HG03457 (cell line): ENCODE measurements at regions not wholly inside any gene's neighbourhood (a gene's known extent, or its start where the extent isn't known, plus 50 kb on each side); places are given as distances from the start of the nearest gene placed in this dataset.
"Not testable (repeated sequence)": the region's sequence is repeated elsewhere in the genome, so short reads cannot be mapped to it uniquely, and the experiment has no call there.

Experiments
- ATAC-seq: cut with Tn5 transposase; IDR thresholded peaks from one replicate; pipeline ENCODE4 v1.9.1; 2021; ENCODE audit warnings: moderate number of reproducible peaks; ENCODE audit not compliant: unreplicated experiment

DNA sequence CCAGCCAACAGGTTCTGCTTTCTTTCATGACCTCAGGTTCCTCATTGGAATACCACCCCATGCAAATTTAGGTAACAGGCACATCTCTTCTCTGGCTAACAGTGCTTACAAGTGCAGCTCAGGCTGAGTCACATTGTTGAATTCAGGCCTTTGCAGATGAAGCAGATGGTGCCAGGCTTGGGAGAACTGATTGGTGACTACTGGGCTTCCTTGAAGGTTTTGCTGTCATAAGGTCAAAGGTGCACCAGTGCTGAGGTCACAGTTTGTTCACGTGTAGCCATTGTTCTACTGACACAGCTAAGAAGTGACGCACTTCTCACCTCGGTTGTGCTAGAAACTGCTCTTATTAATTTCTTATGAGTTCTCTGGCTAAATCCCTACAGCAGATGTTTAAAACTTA lies 128.6 kb upstream of the BMPER start:
- no peak for ATAC-seq

DNA sequence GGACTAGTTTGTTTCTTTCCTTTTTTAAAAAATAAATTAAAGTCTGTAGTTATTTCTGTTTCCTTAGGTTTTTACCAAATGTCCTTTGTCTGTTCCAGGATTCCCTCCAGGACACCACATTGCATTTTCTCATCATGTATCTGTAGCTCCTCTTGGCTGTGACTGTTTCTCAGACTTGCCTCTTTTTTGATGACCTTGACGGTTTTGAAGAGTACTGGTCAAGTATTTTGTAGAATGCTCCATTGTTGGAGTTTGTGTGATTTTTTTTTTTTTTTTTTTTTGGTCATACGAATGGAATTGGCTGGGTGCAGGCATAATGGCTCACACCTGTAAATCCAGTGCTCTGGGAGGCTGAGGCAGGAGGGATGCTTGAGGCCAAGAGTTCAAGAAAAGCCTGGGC lies 127.1 kb upstream of the BMPER start:
- ATAC-seq: no peak

DNA sequence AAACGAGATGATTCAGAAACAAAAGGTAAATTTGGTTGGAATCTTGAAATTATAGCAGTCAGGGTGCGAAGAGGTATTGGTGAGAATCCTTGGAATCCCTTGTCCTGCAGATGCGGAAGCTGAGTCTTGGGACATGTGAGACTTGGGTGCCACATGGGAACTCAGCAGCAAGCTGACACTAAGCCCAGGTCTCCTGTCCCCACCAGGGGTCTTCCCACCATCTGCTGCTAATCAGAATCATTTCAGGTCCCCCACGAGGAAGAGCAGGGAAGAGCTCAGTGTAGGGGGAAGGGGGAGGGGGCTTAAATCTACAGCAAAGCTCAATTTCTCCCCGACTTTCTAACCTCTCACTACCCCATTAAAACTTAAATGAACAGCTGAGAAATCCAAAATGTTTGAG lies 126.1 kb upstream of the BMPER start:
- no peak for ATAC-seq

DNA sequence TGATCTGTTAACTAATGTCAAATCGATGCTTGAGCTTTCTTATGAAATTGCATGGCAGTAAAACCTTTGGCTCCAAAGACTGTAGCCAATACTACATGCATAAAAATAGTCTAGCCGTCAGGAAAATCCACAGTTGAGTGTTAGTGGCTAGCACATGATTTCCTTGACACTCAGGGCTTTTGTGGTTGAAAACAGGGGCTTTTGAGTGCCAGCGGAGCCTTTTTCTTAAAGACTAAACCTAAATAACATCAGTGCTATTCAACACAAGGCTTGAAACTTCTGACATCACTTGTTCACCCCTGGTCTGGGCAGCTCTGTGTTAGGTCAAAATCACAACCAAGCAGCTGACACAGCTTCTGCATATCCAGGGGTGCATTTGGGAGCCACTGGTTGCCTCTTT lies 124.2 kb upstream of the BMPER start:
- ATAC-seq: no peak

DNA sequence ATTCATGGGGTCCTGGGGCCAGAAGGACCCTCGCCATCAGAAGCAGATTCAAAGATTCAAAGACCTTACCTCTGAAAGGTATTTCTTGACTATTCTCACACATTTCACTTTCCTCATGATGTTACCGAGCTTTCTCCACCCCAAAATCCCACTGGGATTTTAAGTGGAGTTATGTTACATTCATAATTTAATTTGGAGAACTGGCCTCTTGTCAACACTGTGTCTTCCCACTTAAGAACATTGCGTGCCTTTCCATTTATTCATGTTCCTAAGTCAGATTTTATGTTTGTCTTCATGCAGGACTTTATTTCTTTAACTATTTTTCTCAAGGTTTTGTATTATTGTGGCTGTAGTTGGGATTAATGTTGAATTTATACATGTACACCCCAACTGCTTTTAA lies 123.5 kb upstream of the BMPER start:
- ATAC-seq: no peak

DNA sequence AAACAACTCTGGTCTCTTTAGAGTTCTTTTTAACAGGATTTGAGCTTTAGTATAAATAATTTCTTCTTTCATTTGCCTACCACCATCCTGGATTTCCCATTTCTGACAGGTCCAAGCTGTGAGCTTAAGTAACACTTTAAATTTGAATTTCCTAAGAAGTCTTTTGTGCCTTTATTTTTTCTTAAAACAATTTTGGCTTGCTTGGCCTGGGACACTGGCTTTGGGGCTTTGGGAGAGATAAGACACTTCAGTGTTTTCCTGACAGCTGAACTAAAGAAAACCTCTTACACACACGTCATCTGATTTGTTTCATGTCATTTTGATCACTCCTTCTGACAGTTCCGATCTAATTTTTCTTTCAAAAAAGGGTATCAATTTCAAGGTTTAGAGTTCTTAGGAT lies 121.3 kb upstream of the BMPER start:
- no peak for ATAC-seq

DNA sequence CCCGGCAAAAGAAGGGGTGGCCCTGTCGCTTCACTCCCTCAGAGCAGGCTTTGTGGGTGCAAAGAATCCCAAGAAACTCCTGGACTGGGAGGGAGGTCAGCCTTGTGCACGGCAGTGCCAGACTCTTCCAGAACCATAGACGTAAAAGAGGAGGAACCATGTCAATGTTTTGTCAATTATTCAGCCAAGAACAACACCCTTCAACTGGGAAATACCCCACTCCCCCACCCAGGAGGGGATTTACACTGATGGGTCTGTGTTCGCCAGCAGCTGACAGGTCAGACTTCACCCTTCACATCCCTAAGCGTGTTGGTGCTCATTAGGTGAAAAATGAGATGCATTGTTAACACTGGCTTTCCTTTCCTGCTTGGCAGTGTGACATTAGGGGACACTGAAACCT lies 116.8 kb upstream of the BMPER start:
- ATAC-seq: no peak

DNA sequence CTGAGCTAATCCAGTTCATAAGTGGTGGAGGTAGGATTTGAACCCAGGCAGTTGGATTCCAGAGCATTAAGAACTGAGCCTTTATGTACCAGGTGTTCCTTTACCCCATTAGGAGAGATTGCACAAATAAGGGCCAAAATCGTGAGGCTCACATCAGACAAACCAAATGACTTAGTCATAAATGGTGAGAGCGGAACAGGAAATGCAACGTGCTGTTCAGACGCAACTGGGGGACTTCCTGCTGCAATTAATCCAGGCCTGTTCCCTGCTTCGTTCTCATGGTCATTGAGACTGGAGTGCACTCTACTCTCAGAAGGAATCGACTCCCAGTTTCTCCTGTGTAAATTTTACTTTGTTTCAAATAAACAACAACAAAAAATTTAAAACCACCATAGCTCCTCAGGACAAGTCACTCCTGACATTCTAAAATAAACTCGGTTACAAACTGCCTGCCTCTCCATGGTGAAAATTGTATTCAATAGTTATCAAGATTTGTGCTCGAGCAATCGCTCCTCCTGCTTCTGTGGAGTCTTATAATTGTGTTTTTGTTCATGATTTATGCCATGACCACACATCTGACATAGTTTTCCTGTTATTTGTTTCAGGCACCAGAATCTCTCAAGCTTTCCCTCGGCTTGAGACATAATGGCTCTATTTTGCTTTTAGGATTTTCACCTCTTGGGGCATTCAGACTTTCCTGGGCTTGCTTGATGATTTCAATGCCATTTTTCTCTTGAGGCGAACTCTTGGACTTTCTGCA lies 115.3 kb upstream of the BMPER start:
- ATAC-seq: no peak

DNA sequence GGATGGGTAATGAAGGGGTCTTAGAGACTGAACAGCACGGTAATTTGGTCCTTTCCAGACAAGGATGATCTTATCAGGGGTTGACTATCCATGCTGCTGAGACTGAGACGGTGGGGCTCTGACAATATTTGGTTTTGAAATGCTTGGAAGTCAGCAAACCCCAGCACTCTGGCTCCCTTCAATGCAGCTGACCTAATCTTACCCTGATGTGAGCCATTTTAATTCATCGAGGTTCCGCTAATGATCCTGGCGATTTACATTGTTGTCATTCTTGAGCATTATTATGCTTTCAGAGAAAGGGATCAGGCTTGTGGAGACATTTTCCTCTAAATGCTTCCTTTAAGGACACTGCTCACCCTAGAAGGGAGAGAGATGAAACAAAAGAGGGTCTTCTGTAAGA lies 114.6 kb upstream of the BMPER start:
- ATAC-seq: no peak

DNA sequence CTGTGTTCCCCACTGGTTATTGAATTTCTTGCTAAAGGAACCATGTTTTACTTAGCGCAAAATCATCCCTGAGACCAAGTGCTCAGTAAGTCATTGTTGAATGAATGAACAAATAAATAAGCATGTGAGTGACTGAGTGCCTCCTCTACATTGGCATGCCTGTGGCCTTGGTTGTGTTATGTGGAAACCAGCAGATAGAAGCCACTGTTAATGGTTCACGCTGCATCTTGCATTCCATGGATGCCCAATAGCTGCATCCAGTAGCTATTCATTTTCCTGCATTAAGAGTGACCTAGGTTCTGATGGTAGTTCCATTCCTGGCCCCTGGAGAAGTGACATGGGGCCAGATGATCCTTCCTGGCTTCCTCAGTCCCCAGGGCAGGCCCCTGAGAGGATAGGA lies 113.3 kb upstream of the BMPER start:
- ATAC-seq: no peak

DNA sequence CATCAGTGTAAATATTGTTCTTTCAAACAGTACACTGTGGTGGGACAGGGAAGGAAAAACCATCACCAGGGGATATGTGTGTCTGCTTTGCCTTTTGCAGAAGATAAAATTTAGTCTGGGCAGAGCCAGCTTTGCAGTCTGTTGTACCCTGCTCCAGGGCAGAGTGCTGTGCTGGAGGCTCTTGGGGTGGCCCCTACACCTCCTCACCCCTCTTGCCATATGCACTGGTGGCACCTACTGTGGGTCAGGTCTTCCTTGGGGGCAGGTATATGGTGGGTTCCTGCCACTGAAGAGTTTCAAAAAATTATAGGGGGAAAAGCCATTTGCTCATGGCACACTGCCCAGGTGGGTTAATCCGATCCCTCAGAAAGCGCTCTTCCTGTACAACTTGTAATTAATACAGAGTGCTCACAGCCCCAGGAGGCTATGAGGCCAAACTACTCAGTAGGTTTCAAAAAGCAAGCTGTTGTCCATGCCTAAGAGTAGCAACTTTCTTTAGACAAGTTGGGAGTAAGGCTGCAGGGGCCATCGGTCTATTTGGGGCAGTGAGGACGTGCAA lies 112.7 kb upstream of the BMPER start:
- no peak for ATAC-seq

DNA sequence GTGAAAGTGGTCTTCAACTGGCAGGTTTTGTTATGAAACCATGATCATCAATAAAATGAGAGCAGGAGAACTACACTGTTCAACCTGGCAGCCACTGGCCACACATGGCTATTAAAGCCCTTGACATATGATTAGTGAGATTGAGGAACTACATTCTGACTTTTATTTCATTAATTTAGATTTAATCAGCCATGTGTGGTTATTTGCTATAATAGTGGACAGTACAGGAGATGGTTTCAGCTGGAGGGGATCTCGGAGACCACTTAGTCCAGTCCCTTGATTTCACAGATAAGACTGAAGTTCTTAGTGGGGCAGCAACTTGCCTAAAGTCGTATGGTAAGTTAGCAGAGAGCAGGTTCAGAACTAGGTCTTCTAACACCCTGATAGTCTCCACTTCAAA lies 111.7 kb upstream of the BMPER start:
- ATAC-seq: no peak

DNA sequence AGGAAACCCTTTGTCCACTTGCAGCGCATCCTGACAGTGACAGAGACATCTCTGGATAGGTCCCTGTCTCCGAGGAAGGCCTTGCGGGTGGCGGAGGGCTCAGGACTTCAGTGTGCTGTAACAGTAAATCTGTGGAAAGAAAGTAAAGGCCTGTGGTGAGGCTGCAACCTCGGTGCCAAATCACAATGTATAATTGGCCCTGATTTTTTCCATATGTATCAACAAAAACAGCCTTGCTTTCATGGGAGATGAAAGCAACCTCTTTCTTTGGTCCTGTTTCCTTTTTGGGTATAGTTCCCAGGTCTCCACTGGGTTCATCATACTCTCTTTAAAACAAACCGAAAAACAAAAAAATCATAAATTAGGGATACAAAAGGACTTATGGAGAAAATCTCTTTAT lies 110.9 kb upstream of the BMPER start:
- ATAC-seq: no peak

DNA sequence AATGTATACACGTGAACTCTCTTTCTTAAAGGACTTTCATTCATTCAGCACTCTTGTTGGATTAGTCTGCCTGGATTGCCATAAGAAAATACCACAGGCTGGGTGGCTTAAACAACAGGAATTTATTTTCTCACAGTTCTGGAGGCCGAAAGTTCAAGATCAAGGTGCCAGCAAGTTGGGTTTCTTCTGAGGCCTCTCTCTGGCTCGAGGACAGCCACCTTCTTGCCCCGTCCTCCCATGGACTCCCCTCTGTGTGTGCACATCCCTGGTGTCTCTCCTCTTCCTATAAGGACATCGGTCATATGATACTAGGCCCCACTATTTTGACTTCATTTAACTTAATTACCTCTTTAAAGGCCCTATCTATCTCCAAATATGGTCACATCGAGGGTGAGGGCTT lies 110.4 kb upstream of the BMPER start:
- ATAC-seq: no peak

DNA sequence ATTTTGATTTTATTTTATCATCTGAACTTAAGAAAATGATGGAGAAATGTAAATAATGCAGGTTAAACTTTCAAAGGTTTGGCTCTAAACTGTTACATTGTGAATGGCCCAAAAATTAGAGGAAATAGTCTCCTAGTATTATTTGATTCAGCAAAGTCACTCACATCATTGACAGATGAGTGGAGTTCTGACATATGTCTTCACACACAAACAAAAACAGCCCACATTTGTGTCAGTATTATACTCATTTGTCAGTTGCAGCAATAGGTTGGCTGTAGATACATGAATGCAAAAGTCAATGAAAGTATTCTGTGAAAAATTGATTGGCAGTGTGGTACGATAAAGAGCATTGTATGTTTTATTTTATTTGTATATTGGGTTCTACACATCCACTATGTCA lies 108.8 kb upstream of the BMPER start:
- ATAC-seq: no peak

DNA sequence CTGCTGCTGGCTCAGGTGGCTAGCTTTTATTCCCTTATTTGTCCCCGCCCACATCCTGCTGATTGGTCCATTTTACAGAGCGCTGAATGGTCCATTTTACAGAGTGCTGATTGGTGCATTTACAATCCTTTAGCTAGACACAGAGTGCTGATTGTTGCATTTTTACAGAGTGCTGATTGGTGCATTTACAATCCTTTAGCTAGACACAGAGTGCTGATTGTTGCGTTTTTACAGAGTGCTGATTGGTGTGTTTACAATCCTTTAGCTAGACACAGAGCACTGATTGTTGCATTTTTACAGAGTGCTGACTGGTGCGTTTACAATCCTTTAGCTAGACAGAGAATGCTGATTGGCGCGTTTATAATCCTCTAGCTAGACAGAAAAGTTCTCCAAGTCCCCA lies 107.8 kb upstream of the BMPER start:
- not testable (repeated sequence) for ATAC-seq

DNA sequence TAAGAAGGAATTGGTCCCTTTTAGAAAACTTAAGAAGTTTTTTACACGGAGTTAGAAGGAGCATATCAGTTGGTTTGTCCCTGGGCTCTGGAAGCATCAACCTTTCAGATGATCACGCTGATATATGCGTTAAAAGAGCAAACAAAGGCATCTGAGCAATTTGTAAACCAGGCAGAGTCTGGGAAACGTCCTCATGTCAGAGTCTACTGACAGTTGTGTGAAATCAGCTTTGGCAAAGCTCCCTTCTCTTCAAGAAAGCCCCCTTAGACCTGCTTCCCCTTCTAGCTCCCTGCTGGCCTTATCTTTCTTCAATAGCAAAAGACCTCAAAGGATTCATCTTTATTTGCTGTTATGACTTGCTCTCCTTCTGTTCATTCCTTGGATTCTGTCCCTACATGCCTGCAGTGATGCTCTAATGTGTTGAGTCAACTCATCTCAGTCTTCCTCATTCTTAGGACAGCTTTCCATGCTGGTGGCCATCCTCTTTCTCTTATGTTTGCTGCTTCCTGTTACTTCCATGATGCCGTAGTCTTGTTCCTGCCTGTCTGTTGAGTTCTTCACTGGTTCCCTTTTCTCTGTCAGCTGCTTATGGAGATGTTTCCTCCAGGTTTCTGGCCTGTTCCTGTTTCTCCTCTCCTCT lies 106.5 kb upstream of the BMPER start:
- no peak for ATAC-seq

DNA sequence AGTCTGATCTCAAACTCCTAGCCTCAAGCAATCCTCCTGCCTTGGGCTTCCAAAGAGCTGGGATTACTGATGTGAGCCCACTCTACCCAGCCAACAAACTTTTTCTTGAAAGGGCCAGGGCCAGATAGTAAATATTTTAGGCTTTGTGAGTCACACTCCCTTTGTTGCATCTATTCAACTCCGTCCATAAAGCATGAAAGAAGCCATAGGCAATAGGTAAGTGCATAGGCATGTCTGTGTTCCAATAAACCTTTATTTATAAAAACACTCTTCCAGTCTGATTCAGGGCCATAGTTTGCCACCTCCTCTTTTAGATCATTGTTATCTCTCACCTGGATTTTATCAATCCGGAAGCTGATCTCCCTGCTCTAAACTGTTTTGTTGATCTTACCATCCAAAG lies 105.6 kb upstream of the BMPER start:
- ATAC-seq: no peak

DNA sequence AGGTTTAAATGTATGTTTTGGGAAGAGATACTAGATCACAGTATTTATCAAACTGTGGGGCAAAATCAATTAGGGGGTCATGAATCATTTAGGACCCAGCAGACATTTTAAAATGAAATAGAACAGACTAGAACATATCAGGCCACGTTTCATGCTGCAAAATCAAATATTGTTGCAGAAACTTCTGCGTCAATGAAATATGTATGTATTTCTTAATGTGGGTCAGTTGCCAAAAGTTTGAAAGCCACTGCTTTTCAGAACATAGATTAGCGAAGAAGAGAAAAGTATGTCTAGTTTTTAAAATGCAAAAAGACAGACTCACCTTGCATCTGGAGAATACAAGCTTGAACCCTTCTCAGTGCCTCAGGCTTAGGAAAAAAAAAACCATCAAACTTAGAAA lies 102.7 kb upstream of the BMPER start:
- no peak for ATAC-seq

DNA sequence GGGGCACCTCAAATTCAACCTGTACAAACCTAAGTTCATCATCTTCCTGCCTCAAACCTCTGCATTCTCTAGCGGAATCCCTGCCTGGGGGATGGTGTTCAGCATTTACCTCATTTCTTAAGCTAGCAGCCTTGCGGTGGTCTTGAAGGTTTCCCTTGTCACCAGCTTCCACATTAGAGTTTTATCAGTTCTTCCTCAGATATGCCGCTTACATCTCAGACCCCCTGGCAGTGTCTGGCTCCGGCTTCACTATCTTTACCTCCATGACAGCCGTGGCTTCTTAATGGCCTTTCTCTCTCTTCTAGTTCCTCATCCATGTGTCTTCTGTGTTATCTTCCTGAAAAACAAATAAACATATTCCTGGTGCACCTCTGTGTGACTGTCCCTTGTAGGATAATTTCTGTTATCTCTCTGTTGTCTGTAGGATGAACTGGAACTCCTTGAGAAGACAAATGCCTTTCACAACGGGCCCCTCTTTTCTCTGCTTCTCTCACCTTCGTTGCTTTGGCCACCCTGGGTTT lies 101.1 kb upstream of the BMPER start:
- ATAC-seq: no peak

DNA sequence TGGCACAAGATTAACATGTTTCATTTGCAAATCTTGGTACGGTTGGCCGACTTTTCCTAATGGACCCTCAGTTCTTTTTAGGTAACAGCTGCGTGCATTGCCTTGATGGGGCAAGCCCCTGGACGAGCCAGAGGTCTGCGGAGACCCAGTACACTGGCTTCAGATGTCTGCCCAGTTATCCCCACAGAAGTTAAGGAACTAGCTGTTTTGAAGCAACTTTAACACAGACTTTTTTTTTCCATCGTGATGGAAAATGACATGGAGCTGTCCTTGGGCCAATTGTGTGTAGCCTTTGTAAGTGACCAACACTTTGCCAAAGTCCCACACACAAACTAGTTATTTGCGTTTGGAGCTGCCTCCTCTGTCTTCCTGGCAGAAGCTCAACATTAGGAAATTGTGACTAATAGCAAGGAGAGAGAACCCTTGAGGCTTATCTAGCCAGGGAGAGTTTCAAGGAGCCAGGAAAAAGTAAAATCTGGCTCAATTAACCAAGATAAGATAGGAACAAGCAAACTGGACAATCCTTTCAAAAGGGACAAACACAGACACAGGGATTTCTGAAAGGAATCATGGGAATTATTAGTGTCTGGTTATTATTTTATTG lies 99.6 kb upstream of the BMPER start:
- ATAC-seq: no peak
